AG04449 (cell line): ENCODE measurements at regions not wholly inside any gene's neighbourhood (a gene's known extent, or its start where the extent isn't known, plus 50 kb on each side); places are given as distances from the start of the nearest gene placed in this dataset.

Experiments used
- CTCF ChIA-PET: fragments of 350-600 bp; formaldehyde crosslinking; extraction: SDS; loops from one replicate; lab custom pipeline; 2021; ENCODE audit warnings: antibody characterized with exemption; lab: Yijun Ruan, JAX
- POLR2A ChIA-PET: fragments of 400-600, 350-600 bp; formaldehyde crosslinking; extraction: SDS; loops from one replicate; lab custom pipeline; 2020; ENCODE audit warnings: antibody characterized with exemption, inconsistent platforms; lab: Yijun Ruan, JAX
- DNase-seq: peaks from one replicate; pipeline ENCODE4 v3.0.0-alpha.2; 2010; ENCODE audit warnings: low read depth, low spot score
- H3K4me3 ChIP-seq: 2 replicates; pipeline ENCODE4 v1.5.1; 2011; ENCODE audit warnings: low read depth, mild to moderate bottlenecking, control low read depth, low read length
- TF ChIP-seq, protein P1 (sequence below): IDR thresholded peaks from one replicate; pipeline ENCODE4 v1.5.1; 2011; ENCODE audit warnings: mild to moderate bottlenecking, moderate library complexity, low read length, control low read depth, inconsistent platforms; ENCODE audit not compliant: insufficient read depth; ENCODE audit errors: missing control alignments

DNA sequence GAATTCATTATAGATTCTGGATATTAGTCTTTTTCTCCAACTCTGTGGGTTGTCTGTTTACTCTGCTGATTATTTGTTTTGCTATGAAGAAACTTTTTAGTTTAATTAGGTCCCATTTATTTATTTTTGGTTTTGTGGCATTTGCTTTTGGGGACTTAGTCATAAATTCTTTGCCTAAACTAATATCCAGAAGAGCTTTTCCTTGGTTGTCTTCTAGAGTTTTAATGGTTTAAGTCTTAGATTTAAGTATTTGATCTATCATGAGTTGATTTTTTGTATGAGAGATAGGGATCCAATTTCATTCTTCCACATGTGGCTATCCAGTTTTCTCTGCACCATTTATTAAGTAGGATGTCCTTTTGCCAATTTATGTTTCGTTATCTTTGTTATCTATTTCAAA lies 683.4 kb upstream of the FBXO33 start:
- ChIA-PET POLR2A (no interaction called here), CTCF (no interaction called here)
- no peak for DNase-seq
- TF ChIP-seq, protein P1, sequence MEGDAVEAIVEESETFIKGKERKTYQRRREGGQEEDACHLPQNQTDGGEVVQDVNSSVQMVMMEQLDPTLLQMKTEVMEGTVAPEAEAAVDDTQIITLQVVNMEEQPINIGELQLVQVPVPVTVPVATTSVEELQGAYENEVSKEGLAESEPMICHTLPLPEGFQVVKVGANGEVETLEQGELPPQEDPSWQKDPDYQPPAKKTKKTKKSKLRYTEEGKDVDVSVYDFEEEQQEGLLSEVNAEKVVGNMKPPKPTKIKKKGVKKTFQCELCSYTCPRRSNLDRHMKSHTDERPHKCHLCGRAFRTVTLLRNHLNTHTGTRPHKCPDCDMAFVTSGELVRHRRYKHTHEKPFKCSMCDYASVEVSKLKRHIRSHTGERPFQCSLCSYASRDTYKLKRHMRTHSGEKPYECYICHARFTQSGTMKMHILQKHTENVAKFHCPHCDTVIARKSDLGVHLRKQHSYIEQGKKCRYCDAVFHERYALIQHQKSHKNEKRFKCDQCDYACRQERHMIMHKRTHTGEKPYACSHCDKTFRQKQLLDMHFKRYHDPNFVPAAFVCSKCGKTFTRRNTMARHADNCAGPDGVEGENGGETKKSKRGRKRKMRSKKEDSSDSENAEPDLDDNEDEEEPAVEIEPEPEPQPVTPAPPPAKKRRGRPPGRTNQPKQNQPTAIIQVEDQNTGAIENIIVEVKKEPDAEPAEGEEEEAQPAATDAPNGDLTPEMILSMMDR = no peak
- H3K4me3 ChIP-seq = no peak overlapping the region

DNA sequence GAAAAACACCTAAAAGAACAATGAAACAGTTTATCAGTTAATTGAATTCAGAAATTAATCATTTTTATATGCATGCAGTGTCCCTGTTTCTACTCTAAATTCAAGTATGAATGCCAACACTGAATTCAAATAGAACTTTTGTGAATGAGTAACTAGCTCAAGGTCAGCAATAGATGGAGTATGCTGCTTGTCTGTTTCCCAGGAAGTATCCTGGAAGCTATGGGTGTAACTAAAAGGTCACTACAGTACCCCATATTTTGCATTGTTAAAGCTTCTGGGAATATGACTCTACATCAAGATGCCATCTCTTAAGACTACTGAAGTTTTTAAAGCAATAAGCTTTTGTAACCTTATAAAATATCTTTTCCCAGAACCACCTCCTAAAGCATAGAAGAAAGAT lies 681.4 kb upstream of the FBXO33 start:
- CTCF ChIA-PET = no interaction called here
- POLR2A ChIA-PET = no interaction called here
- TF ChIP-seq, protein P1 = no peak

DNA sequence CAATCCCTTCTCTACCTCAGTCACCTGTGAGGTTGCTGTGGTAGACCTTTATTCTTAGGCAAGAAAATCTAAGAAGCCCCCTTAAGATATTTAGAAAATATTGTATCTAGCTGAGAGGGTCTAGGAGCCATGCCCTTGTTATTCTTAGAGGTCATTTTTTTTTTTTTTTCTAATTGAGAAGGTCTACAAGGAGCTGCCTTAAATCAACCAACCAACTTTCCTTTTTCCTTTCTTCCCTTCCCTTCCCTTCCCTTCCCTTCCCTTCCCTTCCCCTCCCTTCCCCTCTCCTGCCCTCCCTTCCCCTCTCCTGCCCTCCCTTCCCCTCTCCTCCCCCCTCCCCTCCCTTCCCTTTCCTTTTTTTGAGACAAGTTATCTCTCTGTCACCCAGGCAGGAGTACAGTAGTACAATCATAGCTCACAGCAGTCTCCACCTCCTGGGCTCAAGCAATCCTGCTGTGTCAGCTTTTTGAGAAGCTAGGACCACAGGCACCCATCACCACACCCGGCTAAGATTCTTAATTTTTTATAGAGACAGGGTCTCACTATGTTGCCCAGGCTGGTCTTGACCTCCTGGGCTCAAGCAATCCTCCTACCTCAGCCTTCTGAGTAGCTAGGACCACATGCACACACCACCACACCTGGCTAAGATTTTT lies 668.4 kb upstream of the FBXO33 start:
- CTCF ChIA-PET = no interaction called here
- TF ChIP-seq, protein P1 = no peak
- no peak overlapping the region for H3K4me3 ChIP-seq
- DNase-seq = no peak
- POLR2A ChIA-PET = no interaction called here

More for the DNA sequence above, 681.4 kb upstream of the FBXO33 start:
- no peak overlapping the region for H3K4me3 ChIP-seq
- DNase-seq = no peak

DNA sequence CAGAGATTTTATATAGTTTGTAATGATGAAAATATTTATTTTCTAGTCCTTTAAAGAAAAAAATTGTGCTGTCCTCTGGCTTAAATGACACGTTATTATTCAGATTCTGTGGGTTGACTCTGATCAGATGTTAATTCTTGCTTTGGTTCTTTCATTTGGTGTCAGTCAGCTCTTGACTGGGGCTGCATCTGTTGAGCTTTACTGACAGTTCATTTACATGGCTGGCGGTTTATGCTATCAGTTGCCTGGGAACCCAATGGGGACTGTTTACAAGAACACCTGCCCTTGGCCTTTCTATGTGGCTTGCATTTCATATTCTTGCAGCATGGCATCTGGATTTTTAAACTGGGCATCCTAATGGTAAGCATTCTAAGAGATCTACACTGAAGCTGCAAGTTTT lies 667.1 kb upstream of the FBXO33 start:
- H3K4me3 ChIP-seq = no peak overlapping the region
- CTCF ChIA-PET = no interaction called here
- POLR2A ChIA-PET = no interaction called here
- TF ChIP-seq, protein P1 = no peak
- DNase-seq = no peak

DNA sequence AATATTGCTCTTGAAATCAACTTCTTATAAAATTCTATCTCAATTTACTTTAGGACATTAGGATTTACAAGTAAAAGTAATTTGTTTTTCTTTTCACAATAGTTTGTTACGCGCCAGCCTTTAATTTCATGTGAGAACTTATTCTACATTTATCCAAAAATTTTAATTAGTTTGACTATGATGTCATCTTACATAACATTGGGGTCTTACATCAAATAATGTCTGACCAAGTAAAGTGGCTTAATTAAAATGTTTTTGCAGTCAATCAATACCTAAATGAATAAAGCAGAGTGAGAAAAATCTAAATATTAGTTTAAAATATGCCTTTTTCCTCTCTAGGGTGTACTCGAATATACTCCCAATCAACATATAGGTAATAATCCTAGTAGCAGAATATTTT lies 666.2 kb upstream of the FBXO33 start:
- CTCF ChIA-PET = no interaction called here
- POLR2A ChIA-PET = no interaction called here

DNA sequence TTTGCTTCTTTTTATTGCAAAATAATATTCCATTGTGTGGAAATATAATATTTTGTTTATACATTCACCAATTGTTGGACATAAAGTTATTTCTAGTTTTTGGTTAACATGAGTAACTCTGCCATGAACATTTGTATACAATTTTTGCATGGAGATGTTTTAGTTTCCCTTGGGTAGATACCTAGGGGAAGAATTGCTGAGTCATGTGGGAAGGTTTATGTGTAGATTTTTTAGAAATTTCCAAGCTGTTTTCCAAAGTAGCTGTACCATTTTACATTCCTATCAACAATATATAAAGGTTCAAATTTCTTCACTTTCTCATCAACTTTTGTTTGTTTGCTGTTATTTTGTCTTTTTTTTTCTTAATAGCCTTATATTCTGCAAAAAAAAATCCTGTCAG lies 664.7 kb upstream of the FBXO33 start:
- ChIA-PET CTCF (no interaction called here), POLR2A (no interaction called here)
- H3K4me3 ChIP-seq = no peak overlapping the region
- TF ChIP-seq, protein P1 = no peak
- no peak for DNase-seq

More for the DNA sequence above, 666.2 kb upstream of the FBXO33 start:
- no peak overlapping the region for H3K4me3 ChIP-seq
- TF ChIP-seq, protein P1 = no peak
- no peak for DNase-seq
